Activated B cell treated with CpG ODN at 0.5 μM for 24 hours (primary cell): ENCODE measurements at regions not wholly inside any gene's neighbourhood (a gene's known extent, or its start where the extent isn't known, plus 50 kb on each side); places are given as distances from the start of the nearest gene placed in this dataset.

Experiments used
- ATAC-seq: fragments of 200-7000 bp; cut with Tn5 transposase; one replicate; pipeline ENCODE4 v1.10.0; 2021; ENCODE audit warnings: low read depth, mild to moderate bottlenecking, moderate library complexity
- CTCF ChIA-PET: fragments of 350-600 bp; sonication (Branson Sonifier 250); formaldehyde crosslinking; loops from one replicate; lab custom pipeline; 2021; ENCODE audit warnings: antibody characterized with exemption; lab: Charles Lee
- POLR2A ChIA-PET: fragments of 350-600 bp; sonication (Branson Sonifier 250); formaldehyde crosslinking; loops from one replicate; lab custom pipeline; 2021; ENCODE audit warnings: antibody characterized with exemption; lab: Charles Lee
- DNase-seq: peaks from one replicate; pipeline ENCODE4 v3.0.0; 2022
- H3K27ac Mint-ChIP-seq: one replicate; pipeline ENCODE4 v1.8.0; 2020; ENCODE audit warnings: mixed read lengths
- H3K27me3 Mint-ChIP-seq: one replicate; pipeline ENCODE4 v1.8.0; 2021; ENCODE audit warnings: mixed read lengths
- H3K36me3 Mint-ChIP-seq: one replicate; pipeline ENCODE4 v1.8.0; 2021; ENCODE audit warnings: low read depth, mixed read lengths
- H3K4me1 Mint-ChIP-seq: one replicate; pipeline ENCODE4 v1.8.0; 2021; ENCODE audit warnings: mixed read lengths
- H3K4me3 Mint-ChIP-seq: one replicate; pipeline ENCODE4 v1.8.0; 2020; ENCODE audit warnings: mild to moderate bottlenecking, mixed read lengths
- H3K9me3 Mint-ChIP-seq: one replicate; pipeline ENCODE4 v1.8.0; 2020; ENCODE audit warnings: mixed read lengths
- intact Hi-C: fragments of 100-400 bp; cut with micrococcal nuclease; formaldehyde crosslinking; loops from one replicate; pipeline ENCODE4 v1.15.1; 2024
- TF ChIP-seq, protein P1 (sequence below): fragments of 200-600 bp; IDR thresholded peaks from one replicate; pipeline ENCODE4 v1.8.0; 2022; ENCODE audit warnings: antibody characterized with exemption, mild to moderate bottlenecking

DNA sequence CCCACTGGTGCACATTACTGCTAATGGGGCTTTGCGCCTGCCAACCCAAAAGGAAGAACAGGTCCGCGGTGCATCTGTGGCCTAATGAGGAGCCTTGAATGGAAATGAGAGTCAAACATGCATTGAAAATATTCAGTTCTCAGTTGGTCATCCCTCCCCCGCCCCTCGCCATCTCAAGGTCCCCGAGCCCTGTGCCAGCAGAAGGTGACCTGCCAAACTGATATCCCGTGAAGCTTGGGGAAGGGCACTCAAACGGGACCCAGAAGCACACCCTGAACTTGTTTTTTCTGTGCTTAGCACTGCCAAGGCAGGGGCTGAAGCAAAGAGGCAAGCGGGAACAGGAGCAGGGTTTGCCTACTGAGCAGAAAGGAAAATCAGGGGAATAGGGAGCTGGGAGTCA, 67.9 kb upstream of the ZNF648 start:
- TF ChIP-seq, protein P1, sequence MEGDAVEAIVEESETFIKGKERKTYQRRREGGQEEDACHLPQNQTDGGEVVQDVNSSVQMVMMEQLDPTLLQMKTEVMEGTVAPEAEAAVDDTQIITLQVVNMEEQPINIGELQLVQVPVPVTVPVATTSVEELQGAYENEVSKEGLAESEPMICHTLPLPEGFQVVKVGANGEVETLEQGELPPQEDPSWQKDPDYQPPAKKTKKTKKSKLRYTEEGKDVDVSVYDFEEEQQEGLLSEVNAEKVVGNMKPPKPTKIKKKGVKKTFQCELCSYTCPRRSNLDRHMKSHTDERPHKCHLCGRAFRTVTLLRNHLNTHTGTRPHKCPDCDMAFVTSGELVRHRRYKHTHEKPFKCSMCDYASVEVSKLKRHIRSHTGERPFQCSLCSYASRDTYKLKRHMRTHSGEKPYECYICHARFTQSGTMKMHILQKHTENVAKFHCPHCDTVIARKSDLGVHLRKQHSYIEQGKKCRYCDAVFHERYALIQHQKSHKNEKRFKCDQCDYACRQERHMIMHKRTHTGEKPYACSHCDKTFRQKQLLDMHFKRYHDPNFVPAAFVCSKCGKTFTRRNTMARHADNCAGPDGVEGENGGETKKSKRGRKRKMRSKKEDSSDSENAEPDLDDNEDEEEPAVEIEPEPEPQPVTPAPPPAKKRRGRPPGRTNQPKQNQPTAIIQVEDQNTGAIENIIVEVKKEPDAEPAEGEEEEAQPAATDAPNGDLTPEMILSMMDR: no peak
- Mint-ChIP-seq H3K9me3 (peaks cover 7% of the 10 kb centered on the region), H3K27me3 (peaks cover 11% of the 10 kb centered on the region), H3K36me3 (no peaks in the 10 kb centered on the region), H3K4me3 (no peak overlapping the region), H3K4me1 (no peaks in the 10 kb centered on the region), H3K27ac (no peak overlapping the region)
- ATAC-seq (no peak), DNase-seq (no peak)
- CTCF ChIA-PET: no interaction called here
- POLR2A ChIA-PET: no interaction called here
- intact Hi-C loops: no loop called here

DNA sequence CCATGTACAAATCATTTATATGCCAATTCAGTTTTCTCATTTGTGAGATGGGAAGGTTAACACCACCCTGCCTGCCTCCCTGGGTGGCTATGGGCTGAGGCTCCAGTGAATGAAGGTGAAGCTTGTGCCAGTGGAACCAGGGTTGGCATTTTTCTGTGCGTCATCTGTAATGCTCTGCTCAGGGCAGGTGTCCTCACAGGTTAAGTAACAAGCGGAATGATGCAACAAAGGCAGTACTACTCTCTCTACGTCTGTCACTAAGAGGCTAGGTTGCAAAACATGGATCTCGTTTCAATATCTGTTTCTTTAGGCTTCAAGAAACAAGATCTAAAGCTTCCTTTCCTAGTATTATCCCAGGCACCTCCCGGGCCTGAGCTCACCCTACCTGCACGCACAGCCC, 67.0 kb upstream of the ZNF648 start:
- ATAC-seq (no peak), DNase-seq (no peak)
- ChIA-PET CTCF (no interaction called here), POLR2A (no interaction called here)
- Mint-ChIP-seq H3K27ac (no peak overlapping the region), H3K9me3 (no peaks in the 10 kb centered on the region), H3K4me1 (no peaks in the 10 kb centered on the region), H3K36me3 (no peaks in the 10 kb centered on the region), H3K27me3 (peaks cover 11% of the 10 kb centered on the region), H3K4me3 (no peak overlapping the region)
- TF ChIP-seq, protein P1: no peak
- intact Hi-C loops: no loop called here

DNA sequence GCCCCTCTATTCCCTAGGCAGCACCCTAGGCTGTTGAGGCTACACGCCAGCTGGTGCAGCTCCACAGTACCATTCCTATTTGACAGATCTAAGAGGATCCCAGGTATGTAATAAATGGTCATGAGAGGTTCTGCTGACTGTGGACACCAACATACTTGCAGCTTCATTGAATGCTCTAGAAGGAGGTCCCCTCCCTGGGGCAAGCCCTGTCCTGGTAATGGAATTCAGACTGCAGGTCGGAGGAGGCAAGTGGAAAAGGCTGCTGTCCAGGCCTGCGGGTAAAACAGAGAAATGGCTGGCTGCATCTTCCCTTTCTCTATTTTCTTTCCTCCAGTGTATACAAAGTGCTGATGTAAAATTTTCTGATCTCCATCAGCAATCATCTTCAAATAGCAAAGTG, 66.1 kb upstream of the ZNF648 start:
- H3K27me3 Mint-ChIP-seq: peaks cover 14% of the 10 kb centered on the region
- no peak overlapping the region for H3K4me3 Mint-ChIP-seq
- no peak overlapping the region for H3K27ac Mint-ChIP-seq
- no peak for ATAC-seq
- H3K4me1 Mint-ChIP-seq: no peaks in the 10 kb centered on the region
- no peaks in the 10 kb centered on the region for H3K36me3 Mint-ChIP-seq
- CTCF ChIA-PET: no interaction called here
- TF ChIP-seq, protein P1: no peak
- POLR2A ChIA-PET: no interaction called here
- intact Hi-C loops: no loop called here
- no peaks in the 10 kb centered on the region for H3K9me3 Mint-ChIP-seq
- no peak for DNase-seq

DNA sequence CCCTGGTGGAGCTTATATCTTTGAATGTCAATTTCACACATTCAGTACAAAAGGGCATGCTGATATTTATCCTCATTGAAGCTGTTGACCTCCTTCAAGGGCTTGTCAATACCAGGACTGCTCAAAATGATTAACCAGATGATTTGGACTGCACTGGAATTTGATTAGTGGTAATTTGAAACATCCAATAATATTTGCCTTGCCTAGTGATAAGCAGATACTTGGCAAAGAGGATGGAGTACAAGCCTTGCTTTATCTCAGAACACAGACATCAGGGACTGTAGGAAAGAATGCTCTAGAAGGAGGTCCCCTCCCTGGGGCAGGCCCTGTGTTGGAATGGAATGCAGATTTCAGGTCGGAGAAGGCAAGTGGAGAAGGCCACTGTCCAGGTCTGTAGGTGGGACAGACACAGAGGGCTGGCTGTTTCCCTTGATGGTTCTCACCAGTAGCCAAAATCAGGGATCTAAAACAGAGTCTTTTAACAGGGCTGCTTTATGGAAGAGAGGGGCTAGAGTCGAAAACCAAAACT, 64.8 kb upstream of the ZNF648 start:
- ATAC-seq (no peak), DNase-seq (no peak)
- Mint-ChIP-seq H3K27me3 (peaks cover 18% of the 10 kb centered on the region), H3K9me3 (no peaks in the 10 kb centered on the region), H3K36me3 (no peaks in the 10 kb centered on the region), H3K4me1 (no peaks in the 10 kb centered on the region), H3K27ac (no peak overlapping the region), H3K4me3 (no peak overlapping the region)
- ChIA-PET POLR2A (no interaction called here), CTCF (no interaction called here)
- TF ChIP-seq, protein P1: no peak
- intact Hi-C loops: no loop called here

DNA sequence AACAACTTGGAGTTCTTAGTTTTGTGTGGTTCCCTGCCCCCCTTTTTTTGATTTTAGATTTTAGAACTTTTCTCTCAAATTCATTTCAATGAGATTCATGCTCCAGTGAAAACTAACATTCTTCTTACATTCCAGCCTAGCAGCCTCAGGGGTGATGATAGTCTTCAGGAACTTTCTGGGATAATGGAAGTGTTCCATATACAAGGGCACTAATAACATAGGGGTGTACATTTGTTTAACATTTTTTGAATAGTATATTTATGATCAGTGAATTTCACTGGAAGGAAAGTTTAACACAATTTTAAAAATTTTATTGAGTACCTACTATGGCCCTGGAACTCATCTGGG, 61.4 kb upstream of the ZNF648 start:
- ChIA-PET POLR2A (no interaction called here), CTCF (no interaction called here)
- Mint-ChIP-seq H3K27me3 (peaks cover 16% of the 10 kb centered on the region), H3K4me3 (no peak overlapping the region), H3K36me3 (no peaks in the 10 kb centered on the region), H3K4me1 (no peaks in the 10 kb centered on the region), H3K27ac (no peak overlapping the region), H3K9me3 (no peaks in the 10 kb centered on the region)
- no peak for ATAC-seq
- no peak for DNase-seq
- intact Hi-C loops: no loop called here
- TF ChIP-seq, protein P1: no peak
